ENCODE measurements at regions not wholly inside any gene's neighbourhood (a gene's known extent, or its start where the extent isn't known, plus 50 kb on each side); places are given as distances from the start of the nearest gene placed in this dataset.

- TF ChIP-seq ZBTB7A (IDR thresholded peaks at IDR 0.05; ENCODE audit: low read depth) (no peak), TCF12 (IDR thresholded peaks at IDR 0.05; ENCODE audit: low read depth) (no peak), RAD21 (IDR thresholded peaks at IDR 0.05; ENCODE audit: low read depth) (no peak), USF1 (IDR thresholded peaks at IDR 0.05) (no peak), CREB1 (IDR thresholded peaks at IDR 0.05; ENCODE audit: low read depth) (no peak), TAF1 (IDR thresholded peaks at IDR 0.05; ENCODE audit: low read depth) (no peak), EGR1 (IDR thresholded peaks at IDR 0.05) (no peak), REST (IDR thresholded peaks at IDR 0.05; ENCODE audit: low read depth) (no peak), TEAD4 (IDR thresholded peaks at IDR 0.05) (no peak), NFIC (IDR thresholded peaks at IDR 0.05) (no peak), YY1 (IDR thresholded peaks at IDR 0.05; ENCODE audit: low read depth) (no peak)
These were observed 204.9 kb downstream of the TMX1 start for GRCh38 chr14:51445001-51445390.

GRCh38 chr14:51446771-51447170, 204.9 kb upstream of the FRMD6 start:
- TF ChIP-seq CEBPB (IDR thresholded peaks at IDR 0.05) = no peak
- no peak for TF ChIP-seq TAF1 (IDR thresholded peaks at IDR 0.05; ENCODE audit: low read depth)
- TF ChIP-seq TCF12 (IDR thresholded peaks at IDR 0.05; ENCODE audit: low read depth) = no peak
- no peak for TF ChIP-seq NFIC (IDR thresholded peaks at IDR 0.05)
- TF ChIP-seq RAD21 (IDR thresholded peaks at IDR 0.05; ENCODE audit: low read depth) = no peak
- TF ChIP-seq EGR1 (IDR thresholded peaks at IDR 0.05) = no peak
- TF ChIP-seq EP300 (IDR thresholded peaks at IDR 0.05; ENCODE audit: borderline replicate concordance) = no peak
- TF ChIP-seq FOXM1 (IDR thresholded peaks at IDR 0.05; ENCODE audit: borderline replicate concordance, low read depth) = no peak
- TF ChIP-seq CREB1 (IDR thresholded peaks at IDR 0.05; ENCODE audit: low read depth) = no peak
- no peak for TF ChIP-seq REST (IDR thresholded peaks at IDR 0.05; ENCODE audit: low read depth)
- no peak for TF ChIP-seq YY1 (IDR thresholded peaks at IDR 0.05; ENCODE audit: low read depth)
- TF ChIP-seq USF1 (IDR thresholded peaks at IDR 0.05) = no peak
- TF ChIP-seq ZBTB7A (IDR thresholded peaks at IDR 0.05; ENCODE audit: low read depth) = no peak
- TF ChIP-seq MAX (IDR thresholded peaks at IDR 0.05) = no peak
- no peak for TF ChIP-seq TEAD4 (IDR thresholded peaks at IDR 0.05)

GRCh38 chr14:51447411-51447810, 204.3 kb upstream of the FRMD6 start:
- TF ChIP-seq TEAD4 (IDR thresholded peaks at IDR 0.05) = no peak
- no peak for TF ChIP-seq CEBPB (IDR thresholded peaks at IDR 0.05)
- no peak for TF ChIP-seq TCF12 (IDR thresholded peaks at IDR 0.05; ENCODE audit: low read depth)
- TF ChIP-seq RAD21 (IDR thresholded peaks at IDR 0.05; ENCODE audit: low read depth) = no peak
- TF ChIP-seq MAX (IDR thresholded peaks at IDR 0.05) = no peak

GRCh38 chr14:51448831-51449670, 202.7 kb upstream of the FRMD6 start:
- TF ChIP-seq CREB1 (IDR thresholded peaks at IDR 0.05; ENCODE audit: low read depth) (no peak), TEAD4 (IDR thresholded peaks at IDR 0.05) (no peak), MAX (IDR thresholded peaks at IDR 0.05) (no peak), USF1 (IDR thresholded peaks at IDR 0.05) (no peak), CEBPB (IDR thresholded peaks at IDR 0.05) (no peak), ZBTB7A (IDR thresholded peaks at IDR 0.05; ENCODE audit: low read depth) (no peak), RAD21 (IDR thresholded peaks at IDR 0.05; ENCODE audit: low read depth) (no peak), REST (IDR thresholded peaks at IDR 0.05; ENCODE audit: low read depth) (no peak), YY1 (IDR thresholded peaks at IDR 0.05; ENCODE audit: low read depth) (no peak), TAF1 (IDR thresholded peaks at IDR 0.05; ENCODE audit: low read depth) (no peak), TCF12 (IDR thresholded peaks at IDR 0.05; ENCODE audit: low read depth) (no peak), FOXM1 (IDR thresholded peaks at IDR 0.05; ENCODE audit: borderline replicate concordance, low read depth) (no peak), EGR1 (IDR thresholded peaks at IDR 0.05) (no peak), EP300 (IDR thresholded peaks at IDR 0.05; ENCODE audit: borderline replicate concordance) (no peak)
